HG03280 (cell line): ENCODE measurements at regions not wholly inside any gene's neighbourhood (a gene's known extent, or its start where the extent isn't known, plus 50 kb on each side); places are given as distances from the start of the nearest gene placed in this dataset.

ENCODE experiments used
- ATAC-seq: cut with Tn5 transposase; IDR thresholded peaks from one replicate; pipeline ENCODE4 v1.9.1; 2021; ENCODE audit warnings: mild to moderate bottlenecking, moderate library complexity; ENCODE audit not compliant: unreplicated experiment

DNA sequence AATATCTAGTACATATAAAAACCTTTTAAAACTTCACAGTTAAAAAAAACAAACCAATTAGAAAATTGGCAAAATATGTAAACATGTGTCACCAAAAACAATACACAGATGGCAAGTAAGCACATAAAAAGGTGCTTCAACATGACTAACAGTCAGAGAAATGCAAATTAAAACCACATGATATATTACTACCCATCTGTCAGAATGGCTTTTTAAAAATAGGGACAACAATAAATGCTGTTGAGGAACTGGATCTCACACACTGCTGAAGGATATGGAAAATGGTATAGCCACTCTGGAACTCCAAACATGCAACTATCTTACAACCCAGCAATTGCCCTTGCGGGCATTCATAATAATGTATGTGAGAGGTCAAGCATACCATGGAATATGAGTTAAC lies 1153.6 kb downstream of the FLRT2 start:
- ATAC-seq = no peak

GRCh38 chr14:86675059-86675458 lies 1145.1 kb downstream of the FLRT2 start:
- ATAC-seq = no peak

GRCh38 chr14:86673523-86673969 lies 1143.6 kb downstream of the FLRT2 start:
- no peak for ATAC-seq

GRCh38 chr14:86672080-86672479 lies 1142.1 kb downstream of the FLRT2 start:
- no peak for ATAC-seq

DNA sequence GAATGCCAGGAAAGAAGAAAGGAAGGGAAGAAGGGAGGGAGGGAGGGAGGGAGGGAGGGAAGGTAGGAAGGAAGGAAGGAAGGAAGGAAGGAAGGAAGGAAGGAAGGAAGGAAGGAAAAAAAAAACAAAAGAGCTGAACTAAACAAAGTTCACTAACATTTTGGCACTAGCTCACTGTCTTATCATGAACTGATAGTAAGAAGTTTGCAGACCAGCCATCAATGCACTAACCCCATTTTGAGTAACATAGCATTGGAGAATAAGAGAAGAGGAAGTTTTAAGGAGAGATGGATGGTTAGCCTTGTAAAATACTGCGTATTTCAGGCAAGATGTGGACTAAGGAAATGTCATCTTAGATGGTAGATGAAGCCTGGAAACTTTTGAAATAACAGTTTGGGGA lies 1136.0 kb downstream of the FLRT2 start:
- no peak for ATAC-seq

- no peak for ATAC-seq
Measured at GRCh38 chr14:86662334-86662733, 1132.4 kb downstream of the FLRT2 start.

GRCh38 chr14:86654558-86655184 lies 1124.7 kb downstream of the FLRT2 start:
- ATAC-seq = no peak

DNA sequence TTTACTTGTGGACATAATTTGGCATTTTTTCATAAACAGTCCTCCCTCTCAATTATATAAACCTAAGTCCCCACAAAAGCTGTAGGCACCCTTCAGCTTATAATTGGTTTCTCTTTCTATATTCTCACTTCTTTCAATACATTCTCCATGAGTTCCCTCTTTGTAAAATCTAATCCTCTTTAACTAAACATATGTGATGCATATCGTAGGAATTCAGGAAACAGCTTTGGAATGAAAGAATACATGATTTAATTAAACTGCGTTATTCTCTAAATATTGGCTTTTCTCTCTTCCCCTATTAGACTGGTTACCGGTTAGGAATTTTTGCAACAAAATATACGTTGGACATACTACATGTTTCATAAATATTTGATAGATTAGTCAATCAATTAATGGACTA lies 1122.6 kb downstream of the FLRT2 start:
- ATAC-seq = no peak

DNA sequence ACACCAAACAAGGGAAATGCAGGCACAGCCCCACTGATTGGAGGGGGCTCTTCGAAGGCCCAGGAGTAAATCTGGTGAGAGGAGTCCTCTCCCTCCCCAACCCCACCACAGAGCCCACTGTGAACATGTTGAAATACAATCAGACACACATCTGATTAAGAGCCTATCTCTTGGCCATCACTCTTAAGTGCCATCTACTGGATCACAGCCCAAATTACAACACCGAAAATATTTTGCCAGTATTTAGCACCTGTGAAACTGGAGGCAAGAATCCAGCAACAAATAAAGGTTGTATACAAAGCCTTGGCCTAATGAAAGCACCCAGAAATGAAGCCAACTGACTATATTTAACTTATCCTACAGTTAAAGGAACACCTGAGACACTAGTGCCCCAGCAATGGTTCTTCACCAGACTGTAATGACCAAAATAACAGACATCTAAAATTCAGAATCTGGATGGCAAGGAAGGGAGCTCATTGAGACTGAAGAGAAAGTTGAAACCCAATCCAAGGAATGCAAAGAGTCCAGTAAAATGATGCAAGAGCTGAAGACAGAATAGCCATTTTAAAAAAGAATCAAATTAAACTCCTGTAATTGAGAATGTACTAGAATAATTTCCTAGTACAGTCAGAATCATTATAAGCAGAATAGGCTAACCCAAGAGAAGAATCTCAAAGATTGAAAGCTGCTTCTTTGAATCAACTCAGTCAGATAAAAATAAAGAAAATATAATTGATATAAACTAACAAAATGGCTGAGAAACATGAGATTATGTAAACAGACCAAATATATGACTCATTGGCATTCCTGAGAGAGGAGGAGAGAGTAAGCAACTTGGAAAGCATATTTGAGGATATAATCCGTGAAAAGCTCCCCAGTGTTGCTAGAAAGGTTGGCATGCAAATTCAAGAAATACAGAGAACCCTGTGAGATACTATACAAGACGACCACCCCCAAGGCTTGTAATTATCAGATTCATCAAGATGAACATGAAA lies 1117.0 kb downstream of the FLRT2 start:
- ATAC-seq = no peak

DNA sequence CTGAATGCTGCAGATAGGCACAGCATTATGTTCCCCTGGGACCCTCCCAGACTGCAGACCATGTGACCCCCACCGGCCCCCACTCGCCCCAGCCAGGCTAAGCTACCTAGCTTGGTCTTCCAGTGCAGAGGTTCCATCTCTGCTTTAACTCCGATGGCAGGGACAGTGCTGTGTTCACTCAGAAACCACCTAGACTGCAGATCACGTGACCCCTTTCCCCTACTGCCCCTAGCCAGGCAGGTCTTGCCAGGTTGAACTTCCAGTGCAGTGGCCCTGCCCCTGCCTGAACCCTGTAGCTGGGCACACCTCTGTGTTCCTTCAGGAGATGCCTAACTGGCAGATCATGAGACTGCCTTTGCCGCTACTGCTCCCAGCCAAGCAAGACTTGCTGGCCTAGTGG lies 1116.2 kb downstream of the FLRT2 start:
- ATAC-seq = no peak

- ATAC-seq = no peak
Measured at GRCh38 chr14:86641310-86641709, 1111.4 kb downstream of the FLRT2 start.

DNA sequence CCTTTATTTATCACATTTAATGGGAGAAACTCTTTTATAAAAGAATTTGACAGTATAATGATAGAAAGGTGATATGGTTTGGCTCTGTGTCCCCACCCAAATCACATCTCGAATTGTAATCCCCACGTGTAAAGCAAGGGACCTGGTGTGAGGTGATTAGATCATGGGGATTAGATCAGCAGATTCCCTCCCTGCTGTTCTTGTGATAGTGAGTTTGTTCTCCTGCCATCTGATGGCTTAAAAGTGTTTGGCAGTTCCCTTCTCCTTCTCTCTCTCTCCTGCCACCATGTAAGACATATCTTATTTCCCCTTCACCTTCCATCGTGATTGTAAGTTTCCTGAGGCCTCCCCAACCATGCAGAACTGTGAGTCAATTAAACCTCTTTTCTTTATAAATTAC lies 1110.3 kb downstream of the FLRT2 start:
- ATAC-seq = no peak

GRCh38 chr14:86639666-86640065 lies 1109.7 kb downstream of the FLRT2 start:
- no peak for ATAC-seq

- ATAC-seq = no peak
Measured at GRCh38 chr14:86639146-86639545, 1109.2 kb downstream of the FLRT2 start.

- ATAC-seq = no peak
Measured at GRCh38 chr14:86627080-86627479, 1097.1 kb downstream of the FLRT2 start.

DNA sequence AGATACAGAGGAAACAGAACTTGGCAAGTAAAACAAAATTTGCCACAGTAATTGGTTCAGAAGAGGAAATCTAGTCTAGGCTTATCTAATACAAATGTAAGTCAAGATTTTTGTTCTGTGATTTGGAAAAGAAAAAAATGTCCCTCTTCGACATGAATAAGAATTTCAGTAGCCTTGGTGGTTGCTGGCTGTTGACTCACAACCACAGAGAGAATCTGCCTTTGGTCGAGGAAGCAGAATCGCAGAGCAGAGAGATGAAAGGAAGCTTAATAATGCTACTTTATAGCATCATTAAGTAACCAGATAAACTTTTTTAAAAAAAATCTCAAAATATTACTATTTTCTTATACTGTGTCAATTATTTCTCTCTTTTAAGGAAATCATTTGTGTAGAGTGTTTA lies 1096.6 kb downstream of the FLRT2 start:
- no peak for ATAC-seq

- no peak for ATAC-seq
Measured at GRCh38 chr14:86625637-86626036, 1095.7 kb downstream of the FLRT2 start.

- ATAC-seq = no peak
Measured at GRCh38 chr14:86619726-86620125, 1089.8 kb downstream of the FLRT2 start.

DNA sequence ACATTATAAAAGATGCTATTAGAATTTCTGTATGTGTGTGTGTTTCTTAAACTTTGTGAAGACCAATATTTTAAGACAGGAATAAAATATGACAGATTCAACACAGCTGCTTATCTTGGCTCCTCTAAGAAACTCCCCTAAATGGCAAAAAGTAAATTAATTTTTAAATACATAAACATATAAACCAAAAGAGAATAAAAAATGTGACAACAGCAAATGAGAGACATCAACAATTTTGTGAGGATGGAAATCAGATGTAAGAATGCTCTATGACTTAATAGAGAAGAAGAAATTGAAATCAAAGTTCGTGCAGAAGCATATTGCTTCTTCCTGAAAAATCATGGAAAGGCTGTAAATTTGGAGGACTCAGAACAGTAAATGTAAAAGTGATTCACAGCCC lies 1083.8 kb downstream of the FLRT2 start:
- ATAC-seq = no peak

- no peak for ATAC-seq
Measured at GRCh38 chr14:86613126-86613525, 1083.2 kb downstream of the FLRT2 start.

- ATAC-seq = no peak
Measured at GRCh38 chr14:86604561-86604960, 1074.6 kb downstream of the FLRT2 start.

- ATAC-seq = no peak
Measured at GRCh38 chr14:86602263-86602662, 1072.3 kb downstream of the FLRT2 start.
